Osteoblast (primary cell): ENCODE measurements at regions not wholly inside any gene's neighbourhood (a gene's known extent, or its start where the extent isn't known, plus 50 kb on each side); places are given as distances from the start of the nearest gene placed in this dataset.

Experiments used
- DNase-seq: peaks from one replicate; pipeline ENCODE4 v3.0.0; 2011; ENCODE audit warnings: low spot score, mixed read lengths; ENCODE audit not compliant: insufficient read length; ENCODE audit errors: missing footprints
- H2AFZ ChIP-seq: 2 replicates; pipeline ENCODE4 v1.6.0; 2011; ENCODE audit warnings: mild to moderate bottlenecking, low read length
- H3K27ac ChIP-seq: 2 replicates; pipeline ENCODE4 v1.5.1; 2011; ENCODE audit warnings: mild to moderate bottlenecking, low read depth, low read length, moderate library complexity
- H3K27me3 ChIP-seq: 2 replicates; pipeline ENCODE4 v1.6.0; 2012; ENCODE audit warnings: mild to moderate bottlenecking, control low read depth, inconsistent platforms, low read length, moderate library complexity; ENCODE audit not compliant: insufficient read depth
- H3K36me3 ChIP-seq: 2 replicates; pipeline ENCODE4 v1.5.1; 2011; ENCODE audit warnings: mild to moderate bottlenecking, low read length, control low read depth, moderate library complexity; ENCODE audit not compliant: insufficient read depth
- H3K4me1 ChIP-seq: 2 replicates; pipeline ENCODE4 v1.5.1; 2011; ENCODE audit warnings: mild to moderate bottlenecking, low read length, control low read depth, moderate library complexity; ENCODE audit not compliant: insufficient read depth
- H3K4me2 ChIP-seq: 2 replicates; pipeline ENCODE4 v1.6.0; 2011; ENCODE audit warnings: mild to moderate bottlenecking, low read length; ENCODE audit not compliant: insufficient read depth
- H3K4me3 ChIP-seq: fragments of 200-600 bp; sonication (generic); 3 replicates; pipeline ENCODE4 v1.5.1; 2012; ENCODE audit warnings: mild to moderate bottlenecking, low read length, inconsistent platforms; ENCODE audit not compliant: insufficient read depth
- H3K79me2 ChIP-seq: 2 replicates; pipeline ENCODE4 v1.6.0; 2012; ENCODE audit warnings: mild to moderate bottlenecking, low read length, control low read depth, inconsistent platforms; ENCODE audit not compliant: insufficient read depth
- H3K9me3 ChIP-seq: 2 replicates; pipeline ENCODE4 v1.5.1; 2011; ENCODE audit warnings: low read depth, low read length, control low read depth
- H4K20me1 ChIP-seq: 2 replicates; pipeline ENCODE4 v1.6.0; 2012; ENCODE audit warnings: mild to moderate bottlenecking, low read length, control low read depth; ENCODE audit not compliant: insufficient read depth
- CTCF ChIP-seq: IDR thresholded peaks from 2 replicates; pipeline ENCODE4 v1.5.1; 2011; ENCODE audit warnings: mild to moderate bottlenecking, low read depth, low read length, moderate library complexity; ENCODE audit errors: extremely low read depth

DNA sequence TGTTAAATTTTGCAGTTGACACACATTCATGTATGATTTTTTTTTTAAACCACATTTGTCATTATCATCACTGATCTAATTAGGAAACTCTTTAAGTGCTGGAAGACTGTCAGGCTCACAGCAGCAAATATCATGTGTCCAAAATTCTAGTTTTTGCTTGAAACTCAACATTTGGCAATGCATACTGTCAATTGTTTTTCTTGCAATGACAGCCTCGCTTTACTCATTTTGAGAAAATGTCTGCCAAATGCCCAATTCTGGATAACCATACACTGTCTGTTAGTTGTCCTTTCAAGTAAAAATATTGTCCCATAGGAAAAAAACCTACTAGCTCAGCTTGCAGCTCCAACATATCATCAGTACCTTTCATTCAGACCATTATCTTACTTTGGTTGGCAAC lies 523.9 kb upstream of the ARGLU1 start:
- Histone ChIP-seq H3K4me2 (no peak overlapping the region), H2AFZ (no peak overlapping the region), H3K4me1 (no peaks in the 10 kb centered on the region), H3K27me3 (no peaks in the 10 kb centered on the region), H3K4me3 (no peak overlapping the region), H3K36me3 (no peaks in the 10 kb centered on the region), H4K20me1 (no peaks in the 10 kb centered on the region), H3K27ac (no peak overlapping the region), H3K9me3 (no peaks in the 10 kb centered on the region), H3K79me2 (no peaks in the 10 kb centered on the region)
- no peak for TF ChIP-seq CTCF
- no peak for DNase-seq

GRCh38 chr13:107091428-107091827 lies 523.5 kb upstream of the ARGLU1 start:
- Histone ChIP-seq H3K27ac (no peak overlapping the region), H2AFZ (no peak overlapping the region), H4K20me1 (no peaks in the 10 kb centered on the region), H3K79me2 (no peaks in the 10 kb centered on the region), H3K36me3 (no peaks in the 10 kb centered on the region), H3K27me3 (no peaks in the 10 kb centered on the region), H3K4me1 (no peaks in the 10 kb centered on the region), H3K9me3 (no peaks in the 10 kb centered on the region), H3K4me3 (no peak overlapping the region), H3K4me2 (no peak overlapping the region)
- TF ChIP-seq CTCF = no peak
- DNase-seq = no peak

DNA sequence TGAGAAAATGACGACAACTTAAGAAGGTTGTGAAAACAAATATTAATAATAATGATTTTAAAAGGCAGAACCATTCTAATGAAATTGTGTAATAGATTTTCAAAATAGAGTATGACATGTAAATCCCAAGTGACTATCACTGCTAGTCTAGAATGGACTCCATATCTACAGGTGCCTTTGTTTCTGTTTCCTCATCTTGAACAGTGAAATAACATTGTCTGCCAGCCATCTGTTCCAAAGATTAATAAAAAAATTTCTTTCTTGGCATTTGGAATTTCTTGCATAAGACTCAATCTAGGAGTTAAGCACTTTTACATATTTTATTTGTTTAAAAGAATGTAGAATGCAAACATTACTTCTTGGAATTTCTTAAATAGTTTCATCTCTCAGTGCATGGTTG lies 520.1 kb upstream of the ARGLU1 start:
- Histone ChIP-seq H3K4me1 (no peaks in the 10 kb centered on the region), H3K36me3 (no peaks in the 10 kb centered on the region), H3K27me3 (no peaks in the 10 kb centered on the region), H4K20me1 (no peaks in the 10 kb centered on the region), H3K79me2 (no peaks in the 10 kb centered on the region), H3K27ac (no peak overlapping the region), H3K4me2 (no peak overlapping the region), H3K4me3 (no peak overlapping the region), H2AFZ (no peak overlapping the region), H3K9me3 (no peaks in the 10 kb centered on the region)
- DNase-seq = no peak
- no peak for TF ChIP-seq CTCF

DNA sequence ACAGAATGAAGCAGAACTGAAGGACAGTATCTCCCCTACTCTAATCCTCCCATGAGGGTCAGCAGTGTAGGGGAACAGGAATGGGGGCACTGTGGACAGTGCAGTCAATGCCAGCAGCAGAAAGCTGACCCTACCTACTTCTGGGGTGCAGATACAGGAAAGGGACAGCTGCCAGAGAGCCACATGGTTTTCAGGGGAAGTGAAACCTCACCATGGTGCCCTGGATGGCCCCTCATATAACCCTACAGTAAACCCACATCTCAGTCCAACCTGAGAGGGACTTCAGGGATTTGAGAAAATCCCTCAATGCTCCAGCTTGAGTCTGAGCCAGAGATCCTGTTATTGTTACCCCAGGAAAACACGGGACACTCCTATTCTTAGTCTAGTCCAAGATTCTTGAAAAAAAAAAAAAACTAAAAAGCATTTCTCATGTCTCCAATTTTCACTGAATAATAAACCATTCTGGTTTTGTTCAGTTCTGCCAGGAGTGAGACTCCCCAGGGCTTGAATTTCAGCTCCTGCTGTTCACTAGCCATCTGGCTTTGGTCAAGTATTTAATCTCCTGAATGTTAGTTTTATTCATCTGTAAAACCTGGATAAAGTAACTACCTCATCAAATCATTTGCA lies 511.6 kb upstream of the ARGLU1 start:
- no peaks in the 10 kb centered on the region for H3K4me1 ChIP-seq
- H3K27ac ChIP-seq = no peak overlapping the region
- H3K4me2 ChIP-seq = no peak overlapping the region
- no peaks in the 10 kb centered on the region for H3K27me3 ChIP-seq
- H3K4me3 ChIP-seq = no peak overlapping the region
- no peak for DNase-seq
- no peak overlapping the region for H2AFZ ChIP-seq
- H3K9me3 ChIP-seq = peaks cover 3% of the 10 kb centered on the region
- H4K20me1 ChIP-seq = no peaks in the 10 kb centered on the region
- TF ChIP-seq CTCF = no peak
- no peaks in the 10 kb centered on the region for H3K79me2 ChIP-seq
- H3K36me3 ChIP-seq = no peaks in the 10 kb centered on the region
